AG10803 (cell line): ENCODE measurements at regions not wholly inside any gene's neighbourhood (a gene's known extent, or its start where the extent isn't known, plus 50 kb on each side); places are given as distances from the start of the nearest gene placed in this dataset.

Source experiments
- DNase-seq: peaks from one replicate; pipeline ENCODE4 v3.0.0; 2010; ENCODE audit warnings: low read depth
- H3K4me3 ChIP-seq: 2 replicates; pipeline ENCODE4 v1.5.1; 2011; ENCODE audit warnings: mild to moderate bottlenecking, low read length, control low read depth
- TF ChIP-seq, protein P1 (sequence below): conservative IDR thresholded peaks from 2 replicates; pipeline ENCODE4 v1.5.1; 2011; ENCODE audit warnings: mild to moderate bottlenecking, low read length, control low read depth, inconsistent platforms

DNA sequence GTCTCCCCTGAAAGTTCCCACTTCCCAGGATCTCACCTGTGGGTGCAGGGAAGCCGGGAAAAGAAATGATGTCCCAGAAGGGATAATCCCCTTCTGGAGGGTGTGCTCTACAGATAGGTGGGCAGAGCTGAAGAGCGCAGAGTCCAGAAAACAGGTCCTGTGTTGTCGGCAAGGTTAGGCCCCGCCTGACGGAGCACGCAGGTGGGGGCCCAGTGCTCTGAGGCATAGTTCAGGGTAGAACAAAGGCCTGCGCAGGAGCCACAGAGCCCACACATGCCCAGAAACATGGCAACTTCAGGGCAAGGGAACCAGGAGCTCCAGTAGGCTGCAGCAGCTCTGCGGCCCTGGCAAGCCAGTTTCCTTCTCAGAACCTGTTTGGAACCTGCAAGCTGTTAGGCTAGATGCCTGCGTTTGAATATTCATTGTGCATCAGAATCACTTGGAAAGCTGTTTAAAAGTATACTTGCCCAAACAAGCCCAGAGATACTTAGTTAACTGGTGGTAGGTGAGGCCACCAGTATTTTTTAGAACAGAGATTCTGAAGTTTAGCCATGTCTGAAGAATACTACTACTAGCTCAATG lies 386.6 kb downstream of the BUD13 start:
- TF ChIP-seq, protein P1, sequence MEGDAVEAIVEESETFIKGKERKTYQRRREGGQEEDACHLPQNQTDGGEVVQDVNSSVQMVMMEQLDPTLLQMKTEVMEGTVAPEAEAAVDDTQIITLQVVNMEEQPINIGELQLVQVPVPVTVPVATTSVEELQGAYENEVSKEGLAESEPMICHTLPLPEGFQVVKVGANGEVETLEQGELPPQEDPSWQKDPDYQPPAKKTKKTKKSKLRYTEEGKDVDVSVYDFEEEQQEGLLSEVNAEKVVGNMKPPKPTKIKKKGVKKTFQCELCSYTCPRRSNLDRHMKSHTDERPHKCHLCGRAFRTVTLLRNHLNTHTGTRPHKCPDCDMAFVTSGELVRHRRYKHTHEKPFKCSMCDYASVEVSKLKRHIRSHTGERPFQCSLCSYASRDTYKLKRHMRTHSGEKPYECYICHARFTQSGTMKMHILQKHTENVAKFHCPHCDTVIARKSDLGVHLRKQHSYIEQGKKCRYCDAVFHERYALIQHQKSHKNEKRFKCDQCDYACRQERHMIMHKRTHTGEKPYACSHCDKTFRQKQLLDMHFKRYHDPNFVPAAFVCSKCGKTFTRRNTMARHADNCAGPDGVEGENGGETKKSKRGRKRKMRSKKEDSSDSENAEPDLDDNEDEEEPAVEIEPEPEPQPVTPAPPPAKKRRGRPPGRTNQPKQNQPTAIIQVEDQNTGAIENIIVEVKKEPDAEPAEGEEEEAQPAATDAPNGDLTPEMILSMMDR = no peak
- no peak for DNase-seq

DNA sequence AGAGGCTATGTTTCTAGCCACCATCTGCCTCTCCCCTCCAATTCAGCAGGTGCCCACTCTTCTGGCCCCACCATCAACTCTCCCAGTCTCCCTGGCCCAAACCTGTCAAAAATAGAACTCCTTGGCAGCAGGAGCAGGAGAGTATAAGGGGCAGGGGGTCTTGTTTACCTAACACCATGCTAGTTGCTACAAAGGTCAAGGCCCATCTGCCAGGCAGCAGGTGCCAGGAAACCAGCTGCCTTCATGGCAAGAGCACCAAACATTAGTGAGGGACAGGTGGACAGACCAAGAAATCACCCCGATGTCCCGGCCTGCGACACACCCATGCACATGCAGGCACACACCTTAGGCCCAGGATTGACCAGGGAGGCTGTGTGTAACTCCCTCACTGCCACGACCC lies 387.9 kb downstream of the BUD13 start:
- DNase-seq = no peak

More for the DNA sequence above, 386.6 kb downstream of the BUD13 start:
- no peak overlapping the region for H3K4me3 ChIP-seq

DNA sequence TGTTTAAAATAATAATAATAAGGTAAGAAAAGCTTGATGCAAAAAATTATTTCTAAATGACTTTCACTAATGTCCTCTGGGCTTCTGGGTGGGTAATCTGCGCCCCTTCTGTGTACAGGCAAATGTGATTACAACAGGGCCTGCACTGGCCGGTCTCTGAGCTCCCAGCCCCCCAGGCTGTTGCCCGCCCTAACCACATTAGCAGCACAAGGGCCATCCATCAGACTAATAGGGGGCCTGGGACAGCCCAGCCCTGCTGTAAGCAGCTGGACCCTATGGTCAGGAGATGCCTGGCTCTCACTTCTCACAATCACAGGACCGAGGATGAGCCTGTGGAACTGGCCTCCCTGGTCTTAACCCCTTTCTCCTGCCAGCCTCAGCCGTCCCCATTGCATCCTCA lies 388.4 kb downstream of the BUD13 start:
- no peak overlapping the region for H3K4me3 ChIP-seq
- DNase-seq = no peak
- TF ChIP-seq, protein P1 = no peak

More for the DNA sequence above, 387.9 kb downstream of the BUD13 start:
- TF ChIP-seq, protein P1 = no peak
- no peak overlapping the region for H3K4me3 ChIP-seq

DNA sequence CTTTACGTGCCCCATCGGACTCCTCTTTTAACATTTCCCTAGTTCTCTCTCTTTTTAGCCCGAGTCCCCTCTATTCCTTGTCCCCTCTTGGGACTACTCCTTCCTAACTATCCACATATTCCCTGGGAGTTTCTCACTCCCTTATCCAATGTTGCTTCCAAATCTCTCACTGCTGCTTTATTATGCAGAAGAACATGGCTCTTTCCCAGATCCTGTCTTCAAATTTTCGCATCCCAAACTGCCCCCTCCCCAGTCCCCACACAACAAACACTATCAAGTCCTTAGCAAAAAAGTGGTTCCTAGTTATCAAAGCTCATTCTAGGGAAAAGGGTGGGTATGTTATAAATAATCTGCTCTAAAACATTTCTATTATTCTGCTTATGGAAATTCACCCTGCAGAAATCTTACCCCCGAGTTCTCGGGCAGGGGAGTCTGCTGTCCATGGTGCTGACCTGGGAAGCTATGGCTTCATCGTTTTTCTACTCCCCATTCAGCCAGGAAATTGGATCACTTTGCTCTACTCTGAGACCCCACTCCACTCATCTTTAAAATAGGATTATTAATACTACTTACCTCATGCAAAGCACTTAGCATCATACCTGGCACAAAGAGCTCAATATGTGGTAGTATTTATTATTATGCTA lies 393.5 kb downstream of the BUD13 start:
- DNase-seq = no peak
- TF ChIP-seq, protein P1 = no peak
- H3K4me3 ChIP-seq = no peak overlapping the region

DNA sequence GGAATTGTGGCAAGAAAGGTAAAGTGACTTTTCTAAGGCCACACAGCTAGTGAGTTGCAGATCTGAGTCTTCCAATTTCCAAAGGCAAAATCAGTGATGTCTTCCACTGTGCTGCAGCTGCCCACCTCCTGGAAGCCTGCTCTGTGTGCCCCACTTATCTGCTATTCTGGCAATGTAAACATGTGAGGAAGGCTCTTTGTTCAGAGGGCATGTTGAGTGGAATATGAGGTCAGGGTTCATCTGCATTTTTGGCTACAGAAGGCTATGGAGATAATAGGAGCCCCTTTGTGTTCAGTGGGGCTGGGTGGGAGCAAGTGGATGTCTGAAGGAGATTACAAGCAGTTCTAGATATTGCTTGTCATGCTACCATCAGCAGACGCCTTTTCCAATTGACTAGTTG lies 396.2 kb downstream of the BUD13 start:
- DNase-seq = no peak
- TF ChIP-seq, protein P1 = no peak
- H3K4me3 ChIP-seq = no peak overlapping the region

DNA sequence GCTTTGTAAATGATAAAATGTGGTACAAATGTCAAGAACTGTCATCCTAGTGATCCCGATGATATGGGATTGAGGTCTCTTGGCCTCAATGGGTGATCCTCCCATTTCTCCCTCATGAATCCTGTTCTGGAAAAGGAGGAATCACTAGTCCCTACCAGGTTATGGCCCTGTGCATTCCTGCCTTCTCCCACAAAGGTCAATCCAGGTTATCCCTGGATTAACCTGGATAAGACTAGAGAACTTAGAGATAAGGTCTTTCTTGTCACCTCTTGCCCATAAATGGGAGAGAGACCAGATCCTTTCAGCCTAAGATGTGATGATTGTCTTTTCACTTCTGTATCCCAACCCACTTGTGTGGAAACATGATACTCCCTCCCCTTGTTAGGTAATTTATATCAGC lies 396.7 kb downstream of the BUD13 start:
- no peak for DNase-seq
- H3K4me3 ChIP-seq = no peak overlapping the region
- TF ChIP-seq, protein P1 = no peak

DNA sequence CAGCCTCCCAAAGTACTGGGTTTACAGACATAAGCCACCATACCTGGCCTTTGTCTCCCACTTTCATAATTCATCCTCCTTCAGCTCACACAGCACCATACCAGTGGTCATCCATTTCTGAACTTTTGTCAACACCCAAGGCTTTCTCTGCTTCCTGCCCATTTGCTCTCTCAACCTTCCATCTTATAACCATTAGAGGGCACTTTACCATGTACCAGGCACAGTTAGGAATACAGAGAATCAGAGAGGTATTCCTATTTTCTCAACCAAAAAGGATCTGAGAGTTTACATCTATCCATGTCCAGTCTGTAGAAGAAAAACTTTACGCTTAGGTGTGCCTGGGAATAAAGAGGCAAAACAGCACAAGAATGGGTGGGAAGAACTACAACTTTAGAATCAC lies 397.6 kb downstream of the BUD13 start:
- no peak for DNase-seq
- no peak overlapping the region for H3K4me3 ChIP-seq
- TF ChIP-seq, protein P1 = no peak
